ENCODE measurements at regions not wholly inside any gene's neighbourhood (a gene's known extent, or its start where the extent isn't known, plus 50 kb on each side); places are given as distances from the start of the nearest gene placed in this dataset.
A peak's percentile ranks its signal among the peaks of the same experiment; 100 is the strongest.

- no peak for DNase-seq
These were observed 225.8 kb upstream of the COPS8 start for GRCh38 chr2:236859908-236860307.

GRCh38 chr2:236861196-236861875 is 224.4 kb upstream of the COPS8 start:
- no peak for DNase-seq

GRCh38 chr2:236861944-236862343 is 223.7 kb upstream of the COPS8 start:
- DNase-seq: no peak

- no peak for DNase-seq
These were observed 223.2 kb upstream of the COPS8 start for GRCh38 chr2:236862526-236862925.

GRCh38 chr2:236862961-236863728 is 222.5 kb upstream of the COPS8 start:
- no peak for DNase-seq

GRCh38 chr2:236863729-236864126 is 222.0 kb upstream of the COPS8 start:
- no peak for DNase-seq

GRCh38 chr2:236865052-236865451 is 220.6 kb upstream of the COPS8 start:
- no peak for DNase-seq

- no peak for DNase-seq
These were observed 218.9 kb upstream of the COPS8 start for GRCh38 chr2:236866542-236867340.

- no peak for DNase-seq
These were observed 218.0 kb upstream of the COPS8 start for GRCh38 chr2:236867441-236868260.

- DNase-seq: no peak
These were observed 215.3 kb upstream of the COPS8 start for GRCh38 chr2:236870370-236870769.

- DNase-seq: peak; percentile 4
These were observed 214.1 kb upstream of the COPS8 start for GRCh38 chr2:236871500-236872001.

- DNase-seq: no peak
These were observed 213.7 kb upstream of the COPS8 start for GRCh38 chr2:236872015-236872414.

- DNase-seq: no peak
These were observed 212.7 kb upstream of the COPS8 start for GRCh38 chr2:236872981-236873380.

- DNase-seq: no peak
These were observed 212.1 kb upstream of the COPS8 start for GRCh38 chr2:236873636-236874035.

GRCh38 chr2:236874866-236875481 is 210.7 kb upstream of the COPS8 start:
- no peak for DNase-seq

- no peak for DNase-seq
These were observed 209.7 kb upstream of the COPS8 start for GRCh38 chr2:236875906-236876505.

- no peak for DNase-seq
These were observed 209.0 kb upstream of the COPS8 start for GRCh38 chr2:236876642-236877041.

- DNase-seq: no peak
These were observed 207.7 kb upstream of the COPS8 start for GRCh38 chr2:236877972-236878371.

- no peak for DNase-seq
These were observed 206.2 kb upstream of the COPS8 start for GRCh38 chr2:236879416-236879963.

GRCh38 chr2:236882074-236882473 is 203.6 kb upstream of the COPS8 start:
- no peak for DNase-seq

- DNase-seq: no peak
These were observed 202.8 kb upstream of the COPS8 start for GRCh38 chr2:236882930-236883329.

All from hematopoietic multipotent progenitor cell treated with erythropoietin and hydrocortisone succinate and interleukin-3 and kit ligand, for 8 days (in vitro differentiated cells).